Ovary (tissue), 7 donors: ENCODE measurements at regions not wholly inside any gene's neighbourhood (a gene's known extent, or its start where the extent isn't known, plus 50 kb on each side); places are given as distances from the start of the nearest gene placed in this dataset.

Source experiments
- DNase-seq, 5 donors: peaks; one replicate each; pipeline ENCODE4 v3.0.0-alpha.2; 2019 to 2020
- H3K27ac ChIP-seq, 2 donors: fragments of 200-600 bp; one replicate each; pipeline versions ENCODE4 v1.5.1 to v1.8.0; 2019 to 2022
- H3K27me3 ChIP-seq: fragments of 200-600 bp; one replicate; pipeline ENCODE4 v1.8.0; 2022
- H3K36me3 ChIP-seq: fragments of 200-600 bp; sonication (generic); one replicate; pipeline ENCODE4 v1.5.1; 2019
- H3K4me1 ChIP-seq: one replicate; pipeline ENCODE4 v1.8.1; 2013; ENCODE audit warnings: mild to moderate bottlenecking, moderate library complexity; ENCODE audit not compliant: insufficient read depth
- H3K4me3 ChIP-seq: fragments of 200-600 bp; sonication (generic); one replicate; pipeline ENCODE4 v1.5.1; 2017
- H3K9me3 ChIP-seq, 2 donors: fragments of 200-600 bp in 1 of 2; sonication (generic) in 1 of 2; one replicate each; pipeline versions ENCODE4 v1.5.1 to v1.8.1; 2013 to 2019; ENCODE audit warnings: mild to moderate bottlenecking in 1 of 2, moderate library complexity in 1 of 2
- CTCF ChIP-seq, 3 donors: fragments of 450-650 bp in 2 of 3; fragments of 200-600 bp in 1 of 3; IDR thresholded peaks; one replicate each; pipeline versions ENCODE4 v1.5.1 to v1.8.0; 2016 to 2022; ENCODE audit warnings: antibody characterized with exemption in 3 of 3, mild to moderate bottlenecking in 1 of 3
- EP300 ChIP-seq: sonication (generic); formaldehyde crosslinking; IDR thresholded peaks from one replicate; pipeline ENCODE4 v1.6.1; 2017; ENCODE audit warnings: antibody characterized with exemption
- POLR2A ChIP-seq: fragments of 450-650 bp; IDR thresholded peaks from one replicate; pipeline ENCODE4 v1.6.1; 2017; ENCODE audit warnings: antibody characterized with exemption, mild to moderate bottlenecking, moderate library complexity
- WGBS, 3 donors: extraction: QIAGEN DNeasy Blood & Tissue Kit in 1 of 3; methylation state at CpG; one replicate each; pipeline versions ENCODE4 v1.1.5 to v1.1.7; 2013 to 2017; 5-methylcytosine and 5-hydroxymethylcytosine counted together
- intact Hi-C, 4 donors: fragments of 100-400 bp; cut with DNase I; formaldehyde crosslinking; loops; one replicate each; pipeline versions ENCODE4 v1.11.0 to v1.15.1; 2022 to 2023
- donor health status: DM: no; HTN: no; CAD: no; lungs with moderate emphysema.
- donor health status: DM: no; HTN: no; CAD: no.
- donor health status: Bipolar disorder and iron deficiency.
- donor health status: DM: no; HTN: no; CAD: no.
- donor health status: DM: yes; HTN: yes; CAD: no.

- H3K9me3 ChIP-seq: no peaks in the 10 kb centered on the region
- no peak for DNase-seq
- intact Hi-C loops: no loop called here
- no peak overlapping the region for H3K27ac ChIP-seq
- no peak overlapping the region for H3K4me3 ChIP-seq
- H3K36me3 ChIP-seq: no peaks in the 10 kb centered on the region
- no peaks in the 10 kb centered on the region for H3K4me1 ChIP-seq
- no peaks in the 10 kb centered on the region for H3K27me3 ChIP-seq
- WGBS, 3 donors: 30 to 34% (median 32%) methylated on average over 10 of the region's 10 CpGs
- TF ChIP-seq EP300 (no peak), POLR2A (no peak), CTCF (IDR thresholded peaks at IDR 0.05) (no peak)
Measured at GRCh38 chr6:8238773-8239683, 136.7 kb upstream of the EEF1E1 start.

- DNase-seq: no peak
- WGBS, 3 donors: 39 to 49% (median 43%) methylated on average over 3 of the region's 3 CpGs
- Histone ChIP-seq H3K4me3 (no peak overlapping the region), H3K27ac (no peak overlapping the region), H3K4me1 (no peaks in the 10 kb centered on the region), H3K9me3 (no peaks in the 10 kb centered on the region), H3K36me3 (no peaks in the 10 kb centered on the region), H3K27me3 (no peaks in the 10 kb centered on the region)
- TF ChIP-seq EP300 (no peak), CTCF (IDR thresholded peaks at IDR 0.05) (no peak), POLR2A (no peak)
- intact Hi-C loops: no loop called here
Measured at GRCh38 chr6:8237668-8238067, 135.3 kb upstream of the EEF1E1 start.

GRCh38 chr6:8236956-8237355 is 134.6 kb upstream of the EEF1E1 start:
- DNase-seq: no peak
- no peak for TF ChIP-seq EP300
- no peak for TF ChIP-seq POLR2A
- no peak for TF ChIP-seq CTCF (IDR thresholded peaks at IDR 0.05)
- 79 to 94% (median 89%) methylated on average over 4 of the region's 4 CpGs for WGBS, 3 donors
- H3K36me3 ChIP-seq: no peaks in the 10 kb centered on the region
- H3K27me3 ChIP-seq: no peaks in the 10 kb centered on the region
- H3K9me3 ChIP-seq: no peaks in the 10 kb centered on the region
- no peak overlapping the region for H3K27ac ChIP-seq
- no peaks in the 10 kb centered on the region for H3K4me1 ChIP-seq
- no peak overlapping the region for H3K4me3 ChIP-seq
- intact Hi-C loops: no loop called here

- H3K27me3 ChIP-seq: no peaks in the 10 kb centered on the region
- no peak overlapping the region for H3K27ac ChIP-seq
- no peaks in the 10 kb centered on the region for H3K9me3 ChIP-seq
- no peaks in the 10 kb centered on the region for H3K36me3 ChIP-seq
- no peaks in the 10 kb centered on the region for H3K4me1 ChIP-seq
- intact Hi-C loops: no loop called here
- no peak for DNase-seq
- 72 to 87% (median 79%) methylated on average over 7 of the region's 7 CpGs for WGBS, 3 donors
- TF ChIP-seq EP300 (no peak), POLR2A (no peak)
- no peak overlapping the region for H3K4me3 ChIP-seq
Measured at GRCh38 chr6:8234321-8234720, 132.0 kb upstream of the EEF1E1 start.

GRCh38 chr6:8231956-8232355 is 129.6 kb upstream of the EEF1E1 start:
- no peaks in the 10 kb centered on the region for H3K4me1 ChIP-seq
- no peak overlapping the region for H3K27ac ChIP-seq
- H3K9me3 ChIP-seq: no peaks in the 10 kb centered on the region
- WGBS, 3 donors: 77 to 93% (median 85%) methylated on average over 5 of the region's 5 CpGs
- intact Hi-C loops: no loop called here
- H3K36me3 ChIP-seq: no peaks in the 10 kb centered on the region
- H3K4me3 ChIP-seq: no peak overlapping the region
- H3K27me3 ChIP-seq: no peaks in the 10 kb centered on the region
- DNase-seq: no peak
- no peak for TF ChIP-seq POLR2A
- TF ChIP-seq EP300: no peak
- TF ChIP-seq CTCF (IDR thresholded peaks at IDR 0.05): no peak
